ENCODE measurements at regions not wholly inside any gene's neighbourhood (a gene's known extent, or its start where the extent isn't known, plus 50 kb on each side); places are given as distances from the start of the nearest gene placed in this dataset.

GRCh38 chr5:124050120-124050770 is 538.3 kb downstream of the CSNK1G3 start:
- no peaks in the 10 kb centered on the region for H3K27me3 ChIP-seq (ENCODE audit: control insufficient read depth in 2 of 2, insufficient read depth in 2 of 2, low read length in 2 of 2)
- no peak for DNase-seq (ENCODE audit: low read depth, low spot score)
- H3K27ac ChIP-seq (ENCODE audit: insufficient read depth, low read depth, low read length): no peak overlapping the region
- ChIA-PET POLR2A (no interaction called here), CTCF (no interaction called here)
- no peaks in the 10 kb centered on the region for H3K36me3 ChIP-seq (ENCODE audit: control insufficient read depth in 2 of 2, extremely low read depth in 1 of 2, insufficient read depth in 2 of 2, low read length in 2 of 2)
- no peak overlapping the region for H3K4me3 ChIP-seq (replicated peaks in 1 of 3; ENCODE audit: insufficient read depth in 1 of 3, low read depth in 1 of 3, low read length in 3 of 3)
- no peaks in the 10 kb centered on the region for H3K9me3 ChIP-seq (replicated peaks; ENCODE audit: control insufficient read depth, insufficient read depth, low read length)
- H3K79me2 ChIP-seq (ENCODE audit: control insufficient read depth, insufficient read depth, low read length): no peaks in the 10 kb centered on the region
- no peak overlapping the region for H2AFZ ChIP-seq (ENCODE audit: low read depth, low read length)
- TF ChIP-seq FOS (IDR thresholded peaks at IDR 0.05; ENCODE audit: borderline replicate concordance, insufficient read depth, low read length): no peak
- intact Hi-C loops (cut with micrococcal nuclease) (no loop called here), dilution Hi-C loops (cut with MboI; ENCODE audit: extremely low pct_ligation_motif_present, low sequenced_read_pairs) (no loop called here)
- BruUV-seq (replicated peaks): no TSS peak
- no peak overlapping the region for H3K4me2 ChIP-seq (ENCODE audit: insufficient read depth, low read length)
- no peak overlapping the region for H3K9ac ChIP-seq (replicated peaks; ENCODE audit: extremely low read depth, insufficient read depth, low read length)
- H3K4me1 ChIP-seq (ENCODE audit: control insufficient read depth, extremely low read depth, insufficient read depth, low read length): no peaks in the 10 kb centered on the region
- H4K20me1 ChIP-seq (replicated peaks; ENCODE audit: control insufficient read depth, extremely low read depth, insufficient read depth, low read length): no peaks in the 10 kb centered on the region
- no peak for FAIRE-seq
- no peaks in the 10 kb centered on the region for H3K9me1 ChIP-seq (replicated peaks; ENCODE audit: control insufficient read depth, extremely low read depth, insufficient read depth, low read length)

GRCh38 chr5:124045412-124045811 is 533.4 kb downstream of the CSNK1G3 start:
- H4K20me1 ChIP-seq (replicated peaks; ENCODE audit: control insufficient read depth, extremely low read depth, insufficient read depth, low read length): no peaks in the 10 kb centered on the region
- no peak overlapping the region for H3K4me2 ChIP-seq (ENCODE audit: insufficient read depth, low read length)
- TF ChIP-seq FOS (IDR thresholded peaks at IDR 0.05; ENCODE audit: borderline replicate concordance, insufficient read depth, low read length) (no peak), EZH2 (IDR thresholded peaks at IDR 0.05; ENCODE audit: borderline replicate concordance, low read depth, low read length, severe bottlenecking) (no peak)
- H2AFZ ChIP-seq (ENCODE audit: low read depth, low read length): no peak overlapping the region
- no peak for DNase-seq (ENCODE audit: low read depth, low spot score)
- ChIA-PET POLR2A (no interaction called here), CTCF (interaction anchor here (0.6 to 1.4 kb wide), 4 partner anchors 8 to 15 kb away, joined by 3 to 4 read pairs (median 4); no protein-coding TSS in a partner anchor)
- no peaks in the 10 kb centered on the region for H3K4me1 ChIP-seq (ENCODE audit: control insufficient read depth, extremely low read depth, insufficient read depth, low read length)
- no peaks in the 10 kb centered on the region for H3K27me3 ChIP-seq (ENCODE audit: control insufficient read depth in 2 of 2, insufficient read depth in 2 of 2, low read length in 2 of 2)
- no peak overlapping the region for H3K4me3 ChIP-seq (replicated peaks in 1 of 3; ENCODE audit: insufficient read depth in 1 of 3, low read depth in 1 of 3, low read length in 3 of 3)
- no peak overlapping the region for H3K27ac ChIP-seq (ENCODE audit: insufficient read depth, low read depth, low read length)
- H3K79me2 ChIP-seq (ENCODE audit: control insufficient read depth, insufficient read depth, low read length): no peaks in the 10 kb centered on the region
- no TSS peak for BruUV-seq (replicated peaks)
- no peaks in the 10 kb centered on the region for H3K9me1 ChIP-seq (replicated peaks; ENCODE audit: control insufficient read depth, extremely low read depth, insufficient read depth, low read length)
- no peaks in the 10 kb centered on the region for H3K9me3 ChIP-seq (replicated peaks; ENCODE audit: control insufficient read depth, insufficient read depth, low read length)
- H3K9ac ChIP-seq (replicated peaks; ENCODE audit: extremely low read depth, insufficient read depth, low read length): no peak overlapping the region
- dilution Hi-C loops (cut with MboI; ENCODE audit: extremely low pct_ligation_motif_present, low sequenced_read_pairs): no loop called here
- no peaks in the 10 kb centered on the region for H3K36me3 ChIP-seq (ENCODE audit: control insufficient read depth in 2 of 2, extremely low read depth in 1 of 2, insufficient read depth in 2 of 2, low read length in 2 of 2)
- FAIRE-seq: no peak
- intact Hi-C loops (cut with micrococcal nuclease): no loop called here

Data from endothelial cell of umbilical vein (primary cell).